ENCODE measurements at regions not wholly inside any gene's neighbourhood (a gene's known extent, or its start where the extent isn't known, plus 50 kb on each side); places are given as distances from the start of the nearest gene placed in this dataset.

- ATAC-seq (ENCODE audit: low FRiP score) (no peak), DNase-seq (no peak)
- Histone ChIP-seq H3K36me3 (ENCODE audit: control insufficient read depth in 1 of 2, insufficient read depth in 2 of 2, low read length in 1 of 2) (no peaks in the 10 kb centered on the region), H3K27ac (ENCODE audit: low read depth in 1 of 2, low read length in 2 of 2) (no peak overlapping the region), H3K4me1 (ENCODE audit: control insufficient read depth in 1 of 2, insufficient read depth in 2 of 2, low read length in 2 of 2) (peaks cover 1 to 5% of the 10 kb centered on the region in 2 donors), H3K4me3 (ENCODE audit: low read length in 2 of 2) (no peak overlapping the region), H3K9me3 (ENCODE audit: control insufficient read depth, low read length) (no peaks in the 10 kb centered on the region), H3K27me3 (ENCODE audit: control insufficient read depth in 1 of 2, insufficient read depth in 2 of 2, low read length in 1 of 2) (no peaks in the 10 kb centered on the region)
- WGBS, 2 donors, result 32 to 34% methylated on average over 1 of the region's 1 CpG
- intact Hi-C loops (cut with DNase I), result no loop called here
Measured at GRCh38 chr10:44567471-44567870, 182.6 kb upstream of the CXCL12 start.

GRCh38 chr10:44569193-44570091 is 184.5 kb upstream of the CXCL12 start:
- ATAC-seq (ENCODE audit: low FRiP score) (peak; percentile 60), DNase-seq (peak in 1 of 2 donors; percentile 78)
- no peak overlapping the region for H3K4me3 ChIP-seq (ENCODE audit: low read length in 2 of 2)
- H3K4me1 ChIP-seq (ENCODE audit: control insufficient read depth in 1 of 2, insufficient read depth in 2 of 2, low read length in 2 of 2), result peaks cover 1 to 5% of the 10 kb centered on the region in 2 donors
- no peaks in the 10 kb centered on the region for H3K27me3 ChIP-seq (ENCODE audit: control insufficient read depth in 1 of 2, insufficient read depth in 2 of 2, low read length in 1 of 2)
- intact Hi-C loops (cut with DNase I), result loop anchor here in 1 of 2 donors (10.0 kb wide), 1 partner anchor 175 kb away; no protein-coding TSS in a partner anchor
- no peaks in the 10 kb centered on the region for H3K9me3 ChIP-seq (ENCODE audit: control insufficient read depth, low read length)
- H3K27ac ChIP-seq (ENCODE audit: low read depth in 1 of 2, low read length in 2 of 2), result peak overlapping the region; percentile 30 to 85
- no peaks in the 10 kb centered on the region for H3K36me3 ChIP-seq (ENCODE audit: control insufficient read depth in 1 of 2, insufficient read depth in 2 of 2, low read length in 1 of 2)
- 2 to 4% methylated on average over 10 of the region's 10 CpGs for WGBS, 2 donors

- intact Hi-C loops (cut with DNase I), result loop anchor here in 1 of 2 donors (10.0 kb wide), 1 partner anchor 173 kb away; no protein-coding TSS in a partner anchor
- Histone ChIP-seq H3K9me3 (ENCODE audit: control insufficient read depth, low read length) (no peaks in the 10 kb centered on the region), H3K27ac (ENCODE audit: low read depth in 1 of 2, low read length in 2 of 2) (no peak overlapping the region), H3K4me1 (ENCODE audit: control insufficient read depth in 1 of 2, insufficient read depth in 2 of 2, low read length in 2 of 2) (peaks cover 1 to 5% of the 10 kb centered on the region in 2 donors), H3K27me3 (ENCODE audit: control insufficient read depth in 1 of 2, insufficient read depth in 2 of 2, low read length in 1 of 2) (no peaks in the 10 kb centered on the region), H3K36me3 (ENCODE audit: control insufficient read depth in 1 of 2, insufficient read depth in 2 of 2, low read length in 1 of 2) (no peaks in the 10 kb centered on the region), H3K4me3 (ENCODE audit: low read length in 2 of 2) (no peak overlapping the region)
- 94 to 97% methylated on average over 6 of the region's 6 CpGs for WGBS, 2 donors
- DNase-seq (no peak), ATAC-seq (ENCODE audit: low FRiP score) (no peak)
Measured at GRCh38 chr10:44571701-44572100, 186.8 kb upstream of the CXCL12 start.

GRCh38 chr10:44572146-44572545 is 187.2 kb upstream of the CXCL12 start:
- no peaks in the 10 kb centered on the region for H3K27me3 ChIP-seq (ENCODE audit: control insufficient read depth in 1 of 2, insufficient read depth in 2 of 2, low read length in 1 of 2)
- ATAC-seq (ENCODE audit: low FRiP score) (no peak), DNase-seq (no peak)
- no peaks in the 10 kb centered on the region for H3K9me3 ChIP-seq (ENCODE audit: control insufficient read depth, low read length)
- H3K36me3 ChIP-seq (ENCODE audit: control insufficient read depth in 1 of 2, insufficient read depth in 2 of 2, low read length in 1 of 2), result no peaks in the 10 kb centered on the region
- H3K4me1 ChIP-seq (ENCODE audit: control insufficient read depth in 1 of 2, insufficient read depth in 2 of 2, low read length in 2 of 2), result peaks cover 1 to 5% of the 10 kb centered on the region in 2 donors
- 92 to 95% methylated on average over 6 of the region's 6 CpGs for WGBS, 2 donors
- H3K27ac ChIP-seq (ENCODE audit: low read depth in 1 of 2, low read length in 2 of 2), result no peak overlapping the region
- intact Hi-C loops (cut with DNase I), result loop anchor here in 1 of 2 donors (10.0 kb wide), 1 partner anchor 173 kb away; no protein-coding TSS in a partner anchor
- H3K4me3 ChIP-seq (ENCODE audit: low read length in 2 of 2), result no peak overlapping the region

GRCh38 chr10:44573821-44574220 is 188.9 kb upstream of the CXCL12 start:
- no peak overlapping the region for H3K4me3 ChIP-seq (ENCODE audit: low read length in 2 of 2)
- DNase-seq (no peak), ATAC-seq (ENCODE audit: low FRiP score) (no peak)
- H3K27me3 ChIP-seq (ENCODE audit: control insufficient read depth in 1 of 2, insufficient read depth in 2 of 2, low read length in 1 of 2), result no peaks in the 10 kb centered on the region
- WGBS, 2 donors, result 90 to 94% methylated on average over 1 of the region's 1 CpG
- no peaks in the 10 kb centered on the region for H3K36me3 ChIP-seq (ENCODE audit: control insufficient read depth in 1 of 2, insufficient read depth in 2 of 2, low read length in 1 of 2)
- no peak overlapping the region for H3K27ac ChIP-seq (ENCODE audit: low read depth in 1 of 2, low read length in 2 of 2)
- intact Hi-C loops (cut with DNase I), result loop anchor here in 1 of 2 donors (10.0 kb wide), 1 partner anchor 171 kb away; no protein-coding TSS in a partner anchor
- H3K9me3 ChIP-seq (ENCODE audit: control insufficient read depth, low read length), result no peaks in the 10 kb centered on the region
- peaks cover 1 to 5% of the 10 kb centered on the region in 2 donors for H3K4me1 ChIP-seq (ENCODE audit: control insufficient read depth in 1 of 2, insufficient read depth in 2 of 2, low read length in 2 of 2)

- Histone ChIP-seq H3K4me1 (ENCODE audit: control insufficient read depth in 1 of 2, insufficient read depth in 2 of 2, low read length in 2 of 2) (peaks cover 1 to 5% of the 10 kb centered on the region in 2 donors), H3K4me3 (ENCODE audit: low read length in 2 of 2) (no peak overlapping the region), H3K27ac (ENCODE audit: low read depth in 1 of 2, low read length in 2 of 2) (no peak overlapping the region), H3K36me3 (ENCODE audit: control insufficient read depth in 1 of 2, insufficient read depth in 2 of 2, low read length in 1 of 2) (no peaks in the 10 kb centered on the region), H3K9me3 (ENCODE audit: control insufficient read depth, low read length) (no peaks in the 10 kb centered on the region), H3K27me3 (ENCODE audit: control insufficient read depth in 1 of 2, insufficient read depth in 2 of 2, low read length in 1 of 2) (no peaks in the 10 kb centered on the region)
- no peak for DNase-seq
- intact Hi-C loops (cut with DNase I), result loop anchor here in 1 of 2 donors (10.0 kb wide), 1 partner anchor 170 kb away; no protein-coding TSS in a partner anchor
- ATAC-seq (ENCODE audit: low FRiP score), result no peak
- 95% methylated on average over 10 of the region's 10 CpGs for WGBS, 2 donors
Measured at GRCh38 chr10:44574596-44575480, 189.9 kb upstream of the CXCL12 start.

GRCh38 chr10:44575601-44576380 is 190.9 kb upstream of the CXCL12 start:
- ATAC-seq (ENCODE audit: low FRiP score), result no peak
- no peak for DNase-seq
- 94 to 95% methylated on average over 18 of the region's 18 CpGs for WGBS, 2 donors
- intact Hi-C loops (cut with DNase I), result loop anchor here in 1 of 2 donors (10.0 kb wide), 1 partner anchor 169 kb away; no protein-coding TSS in a partner anchor
- no peaks in the 10 kb centered on the region for H3K27me3 ChIP-seq (ENCODE audit: control insufficient read depth in 1 of 2, insufficient read depth in 2 of 2, low read length in 1 of 2)
- peaks cover 0 to 4% of the 10 kb centered on the region in 2 donors for H3K4me1 ChIP-seq (ENCODE audit: control insufficient read depth in 1 of 2, insufficient read depth in 2 of 2, low read length in 2 of 2)
- no peak overlapping the region for H3K4me3 ChIP-seq (ENCODE audit: low read length in 2 of 2)
- no peaks in the 10 kb centered on the region for H3K36me3 ChIP-seq (ENCODE audit: control insufficient read depth in 1 of 2, insufficient read depth in 2 of 2, low read length in 1 of 2)
- no peak overlapping the region for H3K27ac ChIP-seq (ENCODE audit: low read depth in 1 of 2, low read length in 2 of 2)
- no peaks in the 10 kb centered on the region for H3K9me3 ChIP-seq (ENCODE audit: control insufficient read depth, low read length)
